GM18870 (cell line): ENCODE measurements at regions not wholly inside any gene's neighbourhood (a gene's known extent, or its start where the extent isn't known, plus 50 kb on each side); places are given as distances from the start of the nearest gene placed in this dataset.

ENCODE experiments used
- ATAC-seq: cut with Tn5 transposase; IDR thresholded peaks from one replicate; pipeline ENCODE4 v1.9.1; 2021; ENCODE audit warnings: moderate library complexity; ENCODE audit not compliant: unreplicated experiment

- ATAC-seq = no peak
These were observed 908.2 kb upstream of the NR2F2 start for GRCh38 chr15:95422255-95422654.

GRCh38 chr15:95425859-95426258 lies 904.6 kb upstream of the NR2F2 start:
- ATAC-seq = no peak

- ATAC-seq = no peak
These were observed 901.2 kb upstream of the NR2F2 start for GRCh38 chr15:95429345-95429744.

- no peak for ATAC-seq
These were observed 899.0 kb upstream of the NR2F2 start for GRCh38 chr15:95431518-95431917.

- no peak for ATAC-seq
These were observed 897.6 kb upstream of the NR2F2 start for GRCh38 chr15:95432878-95433405.

- no peak for ATAC-seq
These were observed 890.6 kb upstream of the NR2F2 start for GRCh38 chr15:95439922-95440376.

GRCh38 chr15:95440712-95441111 lies 889.8 kb upstream of the NR2F2 start:
- ATAC-seq = no peak

GRCh38 chr15:95442107-95442719 lies 888.3 kb upstream of the NR2F2 start:
- no peak for ATAC-seq

GRCh38 chr15:95444860-95445259 lies 885.6 kb upstream of the NR2F2 start:
- no peak for ATAC-seq

GRCh38 chr15:95446854-95447253 lies 883.6 kb upstream of the NR2F2 start:
- no peak for ATAC-seq

GRCh38 chr15:95447486-95447885 lies 883.0 kb upstream of the NR2F2 start:
- no peak for ATAC-seq

GRCh38 chr15:95448531-95449229 lies 881.8 kb upstream of the NR2F2 start:
- no peak for ATAC-seq

GRCh38 chr15:95449230-95449628 lies 881.3 kb upstream of the NR2F2 start:
- ATAC-seq = no peak

- ATAC-seq = no peak
These were observed 880.1 kb upstream of the NR2F2 start for GRCh38 chr15:95450413-95450812.

- ATAC-seq = no peak
These were observed 878.6 kb upstream of the NR2F2 start for GRCh38 chr15:95451938-95452337.

GRCh38 chr15:95454403-95455262 lies 875.9 kb upstream of the NR2F2 start:
- ATAC-seq = no peak

- ATAC-seq = no peak
These were observed 873.0 kb upstream of the NR2F2 start for GRCh38 chr15:95457520-95457919.

- ATAC-seq = no peak
These were observed 871.8 kb upstream of the NR2F2 start for GRCh38 chr15:95458721-95459120.

GRCh38 chr15:95459273-95459672 lies 871.2 kb upstream of the NR2F2 start:
- no peak for ATAC-seq

- ATAC-seq = no peak
These were observed 866.0 kb upstream of the NR2F2 start for GRCh38 chr15:95464509-95464908.

GRCh38 chr15:95468820-95469219 lies 861.7 kb upstream of the NR2F2 start:
- ATAC-seq = no peak
